ENCODE measurements at regions not wholly inside any gene's neighbourhood (a gene's known extent, or its start where the extent isn't known, plus 50 kb on each side); places are given as distances from the start of the nearest gene placed in this dataset.
A peak's percentile ranks its signal among the peaks of the same experiment; 100 is the strongest.

- peak; percentile 80; the same call in 1 of the 2 replicates for TF ChIP-seq CEBPB (IDR thresholded peaks at IDR 0.05; ENCODE audit: borderline replicate concordance, low read depth, low read length)
- no peak for TF ChIP-seq SALL2 (CRISPR knock-in tag; IDR thresholded peaks at IDR 0.05)
- BruUV-seq (replicated peaks), result no TSS peak
- in situ Hi-C loops (cut with HindIII; ENCODE audit: extremely low pct_ligation_motif_present, low pct_unique_long_range_greater_than_20kb) (loop anchor here (5.0 to 25.0 kb wide), 2 partner anchors 462 to 787 kb away; no protein-coding TSS in a partner anchor), intact Hi-C loops (cut with micrococcal nuclease; ENCODE audit: unreplicated experiment) (loop anchor here (10.0 kb wide), 1 partner anchor 795 kb away; no protein-coding TSS in a partner anchor)
- 8% methylated on average over 5 of the region's 5 CpGs for WGBS (ENCODE audit: low lambda C conversion rate)
- H3K4me3 ChIP-seq (replicated peaks in 1 of 3; ENCODE audit: insufficient read depth in 1 of 3, low read depth in 2 of 3, low read length in 3 of 3), result no peak overlapping the region
- no peak for DNase-seq (ENCODE audit: low spot score)
- ChIA-PET POLR2A (no interaction called here), CTCF (ENCODE audit: low intra/inter-chr PET ratio, low total read pairs) (no interaction called here)
- no peaks in the 10 kb centered on the region for H3K4me1 ChIP-seq (ENCODE audit: insufficient read depth, low read length)
- no peak for ATAC-seq
- H3K36me3 ChIP-seq (replicated peaks in 1 of 2; ENCODE audit: control insufficient read depth in 1 of 2, insufficient read depth in 2 of 2, low read length in 2 of 2), result no peaks in the 10 kb centered on the region
- H2AFZ ChIP-seq (ENCODE audit: low read length), result no peak overlapping the region
- H3K9me3 ChIP-seq (ENCODE audit: low read length), result no peaks in the 10 kb centered on the region; the same call in 1 of the 2 replicates
- H3K79me2 ChIP-seq (ENCODE audit: insufficient read depth, low read length), result no peaks in the 10 kb centered on the region
- FAIRE-seq, result no peak
- H3K27me3 ChIP-seq (ENCODE audit: control insufficient read depth in 1 of 2, insufficient read depth in 2 of 2, low read length in 2 of 2), result no peaks in the 10 kb centered on the region
- no peak overlapping the region for H3K27ac ChIP-seq (ENCODE audit: extremely low read length, insufficient read depth, low read length)
- H3K9ac ChIP-seq (ENCODE audit: insufficient read depth, low read depth, low read length), result no peak overlapping the region
- no peak overlapping the region for H3K4me2 ChIP-seq (ENCODE audit: low read depth, low read length)
- H4K20me1 ChIP-seq (ENCODE audit: insufficient read depth, low read length), result no peaks in the 10 kb centered on the region
These were observed 222.2 kb upstream of the TSHZ2 start for GRCh38 chr20:52749938-52750337.

GRCh38 chr20:52748990-52749389, 223.2 kb upstream of the TSHZ2 start:
- CTCF ChIA-PET (ENCODE audit: low intra/inter-chr PET ratio, low total read pairs), result no interaction called here

More at GRCh38 chr20:52748990-52749389, 223.2 kb upstream of the TSHZ2 start:
- no peak for TF ChIP-seq NPAS2 (CRISPR knock-in tag; IDR thresholded peaks at IDR 0.05; ENCODE audit: borderline replicate concordance)
- TF ChIP-seq, protein P1, sequence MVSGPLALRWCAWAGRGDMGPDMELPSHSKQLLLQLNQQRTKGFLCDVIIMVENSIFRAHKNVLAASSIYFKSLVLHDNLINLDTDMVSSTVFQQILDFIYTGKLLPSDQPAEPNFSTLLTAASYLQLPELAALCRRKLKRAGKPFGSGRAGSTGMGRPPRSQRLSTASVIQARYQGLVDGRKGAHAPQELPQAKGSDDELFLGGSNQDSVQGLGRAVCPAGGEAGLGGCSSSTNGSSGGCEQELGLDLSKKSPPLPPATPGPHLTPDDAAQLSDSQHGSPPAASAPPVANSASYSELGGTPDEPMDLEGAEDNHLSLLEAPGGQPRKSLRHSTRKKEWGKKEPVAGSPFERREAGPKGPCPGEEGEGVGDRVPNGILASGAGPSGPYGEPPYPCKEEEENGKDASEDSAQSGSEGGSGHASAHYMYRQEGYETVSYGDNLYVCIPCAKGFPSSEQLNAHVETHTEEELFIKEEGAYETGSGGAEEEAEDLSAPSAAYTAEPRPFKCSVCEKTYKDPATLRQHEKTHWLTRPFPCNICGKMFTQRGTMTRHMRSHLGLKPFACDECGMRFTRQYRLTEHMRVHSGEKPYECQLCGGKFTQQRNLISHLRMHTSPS (CRISPR knock-in tag; IDR thresholded peaks at IDR 0.05; ENCODE audit: low read depth), result no peak
- no peak for DNase-seq (ENCODE audit: low spot score)
- H3K36me3 ChIP-seq (replicated peaks in 1 of 2; ENCODE audit: control insufficient read depth in 1 of 2, insufficient read depth in 2 of 2, low read length in 2 of 2), result no peaks in the 10 kb centered on the region
- intact Hi-C loops (cut with micrococcal nuclease; ENCODE audit: unreplicated experiment), result loop anchor here (10.0 kb wide), 1 partner anchor 796 kb away; no protein-coding TSS in a partner anchor
- H3K9me3 ChIP-seq (ENCODE audit: low read length), result no peaks in the 10 kb centered on the region
- no peak for ATAC-seq
- no peak for FAIRE-seq
- WGBS (ENCODE audit: low lambda C conversion rate), result 44% methylated on average over 1 of the region's 1 CpG
- POLR2A ChIA-PET, result no interaction called here
- H3K27me3 ChIP-seq (ENCODE audit: control insufficient read depth in 1 of 2, insufficient read depth in 2 of 2, low read length in 2 of 2), result no peaks in the 10 kb centered on the region
- H3K4me3 ChIP-seq (replicated peaks in 1 of 3; ENCODE audit: insufficient read depth in 1 of 3, low read depth in 2 of 3, low read length in 3 of 3), result no peak overlapping the region
- BruUV-seq (replicated peaks), result no TSS peak
- no peak overlapping the region for H3K4me2 ChIP-seq (ENCODE audit: low read depth, low read length)
- no peaks in the 10 kb centered on the region for H4K20me1 ChIP-seq (ENCODE audit: insufficient read depth, low read length)
- H2AFZ ChIP-seq (ENCODE audit: low read length), result no peak overlapping the region
- in situ Hi-C loops (cut with HindIII; ENCODE audit: extremely low pct_ligation_motif_present, low pct_unique_long_range_greater_than_20kb), result loop anchor here (5.0 to 25.0 kb wide), 2 partner anchors 463 to 788 kb away; no protein-coding TSS in a partner anchor
- no peaks in the 10 kb centered on the region for H3K4me1 ChIP-seq (ENCODE audit: insufficient read depth, low read length)
- no peak overlapping the region for H3K9ac ChIP-seq (ENCODE audit: insufficient read depth, low read depth, low read length)
- no peaks in the 10 kb centered on the region for H3K79me2 ChIP-seq (ENCODE audit: insufficient read depth, low read length)
- H3K27ac ChIP-seq (ENCODE audit: extremely low read length, insufficient read depth, low read length), result no peak overlapping the region
